ENCODE measurements at regions not wholly inside any gene's neighbourhood (a gene's known extent, or its start where the extent isn't known, plus 50 kb on each side); places are given as distances from the start of the nearest gene placed in this dataset.

- no peaks in the 10 kb centered on the region for H3K36me3 Mint-ChIP-seq (ENCODE audit: insufficient read depth)
Measured at GRCh38 chr3:71847794-71848193, 62.8 kb upstream of the PROK2 start.

DNA sequence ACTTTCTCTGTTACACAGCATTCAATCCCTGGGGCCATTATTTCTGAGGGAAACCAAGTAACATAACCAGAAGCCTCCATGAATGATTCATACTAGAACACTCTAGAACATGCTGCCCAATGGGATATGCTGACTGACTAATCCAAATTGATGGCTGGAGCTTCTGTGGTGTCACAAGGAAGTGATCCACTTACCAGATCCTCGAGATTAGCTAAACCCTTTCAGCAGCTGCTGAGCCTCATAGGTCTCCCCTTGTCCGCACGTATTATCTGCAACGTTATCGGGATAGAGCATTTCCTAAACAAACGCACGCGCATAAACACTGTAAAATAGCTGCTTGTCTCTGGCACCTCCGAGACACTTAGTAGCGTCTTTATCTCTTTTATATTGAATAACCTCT, 61.2 kb upstream of the PROK2 start:
- Mint-ChIP-seq H3K36me3 (ENCODE audit: insufficient read depth) (no peaks in the 10 kb centered on the region), H3K27ac (ENCODE audit: low read depth) (no peak overlapping the region), H3K9me3 (no peaks in the 10 kb centered on the region), H3K4me3 (no peak overlapping the region), H3K4me1 (no peaks in the 10 kb centered on the region), H3K27me3 (peaks cover 11% of the 10 kb centered on the region)
- DNase-seq (ENCODE audit: low spot score in 2 of 2) (no peak), ATAC-seq (replicated peaks; ENCODE audit: extremely low read depth, poor library complexity, severe bottlenecking) (no peak)

More at GRCh38 chr3:71847794-71848193, 62.8 kb upstream of the PROK2 start:
- no peaks in the 10 kb centered on the region for H3K9me3 Mint-ChIP-seq
- H3K27ac Mint-ChIP-seq (ENCODE audit: low read depth) = no peak overlapping the region
- ATAC-seq (replicated peaks; ENCODE audit: extremely low read depth, poor library complexity, severe bottlenecking) (no peak), DNase-seq (ENCODE audit: low spot score in 2 of 2) (no peak)
- no peaks in the 10 kb centered on the region for H3K4me1 Mint-ChIP-seq
- H3K4me3 Mint-ChIP-seq = no peak overlapping the region
- peaks cover 11% of the 10 kb centered on the region for H3K27me3 Mint-ChIP-seq

DNA sequence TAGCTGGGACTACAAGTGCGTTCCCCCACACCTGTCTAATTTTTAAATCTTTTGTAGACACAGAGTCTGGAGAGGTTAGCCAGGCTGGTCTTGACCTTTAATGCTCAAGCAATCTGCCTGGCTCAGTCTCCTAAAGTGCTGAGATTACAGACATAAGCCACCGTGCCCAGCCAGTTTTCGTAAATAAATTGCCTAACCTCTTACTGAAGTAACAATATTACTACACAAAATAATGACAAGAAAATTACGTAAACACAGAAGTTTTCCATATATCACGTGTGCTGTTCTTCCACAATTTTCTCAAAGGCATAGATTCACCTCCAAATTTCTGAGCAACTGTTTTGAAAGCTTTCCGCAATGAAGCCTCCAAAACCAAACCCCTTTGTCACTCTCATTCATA, 58.1 kb upstream of the PROK2 start:
- Mint-ChIP-seq H3K4me3 (no peak overlapping the region), H3K27ac (ENCODE audit: low read depth) (no peak overlapping the region), H3K27me3 (peaks cover 11% of the 10 kb centered on the region), H3K4me1 (no peaks in the 10 kb centered on the region), H3K9me3 (no peaks in the 10 kb centered on the region), H3K36me3 (ENCODE audit: insufficient read depth) (no peaks in the 10 kb centered on the region)
- no peak for ATAC-seq (replicated peaks; ENCODE audit: extremely low read depth, poor library complexity, severe bottlenecking)
- DNase-seq (ENCODE audit: low spot score in 2 of 2) = no peak

- Mint-ChIP-seq H3K4me1 (no peaks in the 10 kb centered on the region), H3K9me3 (no peaks in the 10 kb centered on the region), H3K36me3 (ENCODE audit: insufficient read depth) (no peaks in the 10 kb centered on the region), H3K27me3 (no peaks in the 10 kb centered on the region), H3K4me3 (no peak overlapping the region), H3K27ac (ENCODE audit: low read depth) (no peak overlapping the region)
- DNase-seq (ENCODE audit: low spot score in 2 of 2) (no peak), ATAC-seq (replicated peaks; ENCODE audit: extremely low read depth, poor library complexity, severe bottlenecking) (no peak)
Measured at GRCh38 chr3:71838406-71838805, 53.5 kb upstream of the PROK2 start.

All from central memory CD8-positive, alpha-beta T cell (primary cell).